GM23338 (cell line): ENCODE measurements at regions not wholly inside any gene's neighbourhood (a gene's known extent, or its start where the extent isn't known, plus 50 kb on each side); places are given as distances from the start of the nearest gene placed in this dataset.
"Not testable (repeated sequence)": the region's sequence is repeated elsewhere in the genome, so short reads cannot be mapped to it uniquely, and the experiment has no call there.

Experiments used
- CREB1 ChIP-seq: fragments of 250-450 bp; sonication (Bioruptor Pico); IDR thresholded peaks from 2 replicates; pipeline ENCODE4 v1.5.0; 2020; ENCODE audit warnings: low read depth, mild to moderate bottlenecking, moderate library complexity
- CTCF ChIP-seq, 2 experiments: fragments of 200-600 bp in 1 of 2; sonication (generic) in 1 of 2; conservative IDR thresholded peaks; 2 replicates each; pipeline versions ENCODE4 v1.5.1 to v1.6.1; 2016 to 2017; ENCODE audit warnings: antibody characterized with exemption in 2 of 2, low read depth in 2 of 2, mild to moderate bottlenecking in 2 of 2, moderate library complexity in 1 of 2
- ETS1 ChIP-seq: IDR thresholded peaks from 2 replicates; pipeline ENCODE4 v1.6.1; 2016; ENCODE audit warnings: antibody characterized with exemption
- EZH2 ChIP-seq: fragments of 200-600 bp; sonication (generic); IDR thresholded peaks from one replicate; pipeline ENCODE4 v1.8.0; 2017; ENCODE audit warnings: antibody characterized with exemption, mild to moderate bottlenecking, low read depth; ENCODE audit not compliant: unreplicated experiment
- EZH2phosphoT487 ChIP-seq: fragments of 200-600 bp; sonication (generic); IDR thresholded peaks from one replicate; pipeline ENCODE4 v1.8.1; 2018; ENCODE audit warnings: antibody characterized with exemption; ENCODE audit not compliant: unreplicated experiment
- JUNB ChIP-seq: IDR thresholded peaks from one replicate; pipeline ENCODE4 v1.6.1; 2016; ENCODE audit warnings: antibody characterized with exemption; ENCODE audit not compliant: unreplicated experiment
- POLR2AphosphoS5 ChIP-seq: IDR thresholded peaks from 2 replicates; pipeline ENCODE4 v1.6.1; 2016; ENCODE audit warnings: antibody characterized with exemption, low read depth
- REST ChIP-seq: IDR thresholded peaks from one replicate; pipeline ENCODE4 v1.6.1; 2018; ENCODE audit warnings: antibody characterized with exemption; ENCODE audit not compliant: unreplicated experiment
- ZNF114 ChIP-seq: fragments of 250-450 bp; sonication (Bioruptor Pico); IDR thresholded peaks from 2 replicates; pipeline ENCODE4 v1.5.0; 2020; ENCODE audit warnings: mild to moderate bottlenecking, moderate library complexity
- ZNF331 ChIP-seq: fragments of 250-450 bp; sonication (Bioruptor Pico); IDR thresholded peaks from 2 replicates; pipeline ENCODE4 v1.5.0; 2020; ENCODE audit warnings: low read depth, mild to moderate bottlenecking, moderate library complexity

- not testable (repeated sequence) for TF ChIP-seq ETS1; CTCF (conservative IDR thresholded peaks at IDR 0.05; ENCODE audit: low read depth in 2 of 2); POLR2AphosphoS5; EZH2; CREB1; EZH2phosphoT487; REST; ZNF114 (CRISPR knock-in tag); JUNB; ZNF331 (CRISPR knock-in tag)
These were observed 88.3 kb upstream of the SIMC1 start for GRCh38 chr5:176149948-176150347.
